HCT116 (cell line): ENCODE measurements at regions not wholly inside any gene's neighbourhood (a gene's known extent, or its start where the extent isn't known, plus 50 kb on each side); places are given as distances from the start of the nearest gene placed in this dataset.

Source experiments
- ATAC-seq: fragments of 200-7000 bp; cut with Tn5 transposase; 2 replicates; pipeline ENCODE4 v1.9.1; 2020; ENCODE audit warnings: mild to moderate bottlenecking, moderate library complexity
- BruUV-seq: library from RNA; stranded (reverse); fragments of 400-500 nt; replicated peaks from 2 replicates; lab custom pipeline; 2021; lab: Mats Ljungman, UMichigan
- CTCF ChIA-PET: fragments of 300-600 bp; sonication (Branson Sonifier 250); formaldehyde crosslinking; loops from one replicate; lab custom pipeline; 2021; ENCODE audit warnings: antibody characterized with exemption; lab: Charles Lee
- POLR2A ChIA-PET: fragments of 300-600, 350-600 bp; sonication (Branson Sonifier 250); formaldehyde crosslinking; loops from one replicate; lab custom pipeline; 2021; ENCODE audit warnings: antibody characterized with exemption; lab: Charles Lee
- RAD21 ChIA-PET, 2 experiments: fragments of 300-600 bp; sonication (Branson Sonifier 250); formaldehyde crosslinking; loops; one replicate each; lab custom pipeline; 2023; ENCODE audit warnings: low total read pairs in 2 of 2; ENCODE audit not compliant: uncharacterized antibody in 2 of 2, unreplicated experiment in 2 of 2, low non-redundant PET in 1 of 2; lab: Charles Lee
- DNase-seq: peaks from one replicate; pipeline ENCODE4 v3.0.0-alpha.2; 2010; ENCODE audit warnings: low read depth, low spot score
- H2AFZ ChIP-seq: fragments of 200-600 bp; shearing (Covaris generic), sonication (generic); 2 replicates; pipeline ENCODE4 v1.6.1; 2017; ENCODE audit warnings: low read depth, mixed run types, mixed read lengths, antibody characterized with exemption, low read length; ENCODE audit not compliant: poor library complexity, severe bottlenecking
- H3K27ac ChIP-seq: 2 replicates; pipeline ENCODE4 v1.5.1; 2012; ENCODE audit warnings: low read depth, low read length
- H3K27me3 ChIP-seq: fragments of 200-600 bp; sonication (generic); 2 replicates; pipeline ENCODE4 v1.6.1; 2016; ENCODE audit warnings: mixed run types, low read length, mixed read lengths; ENCODE audit not compliant: insufficient read depth
- H3K36me3 ChIP-seq, 2 experiments: fragments of 200-500 bp in 1 of 2; fragments of 200-600 bp in 1 of 2; sonication (Bioruptor generic) in 1 of 2; sonication (generic) in 1 of 2; 2 replicates each; pipeline versions ENCODE4 v1.5.1 to v1.6.1; 2014 to 2016; ENCODE audit warnings: low read length in 2 of 2, inconsistent platforms in 1 of 2, mixed read lengths in 1 of 2, mixed run types in 1 of 2; ENCODE audit not compliant: insufficient read depth in 2 of 2, control insufficient read depth in 1 of 2
- H3K4me1 ChIP-seq, 2 experiments: fragments of 200-600 bp in 1 of 2; sonication (generic) in 1 of 2; 2 replicates each; pipeline versions ENCODE4 v1.5.1 to v1.6.1; 2012 to 2017; ENCODE audit warnings: low read length in 2 of 2, inconsistent platforms in 1 of 2, mild to moderate bottlenecking in 1 of 2, mixed read lengths in 1 of 2, mixed run types in 1 of 2, moderate library complexity in 1 of 2; ENCODE audit not compliant: insufficient read depth in 2 of 2, control insufficient read depth in 1 of 2
- H3K4me2 ChIP-seq: fragments of 200-600 bp; sonication (generic); 2 replicates; pipeline ENCODE4 v1.6.1; 2017; ENCODE audit warnings: mixed run types, low read length, mixed read lengths
- H3K4me3 ChIP-seq, 2 experiments: fragments of 200-600 bp in 1 of 2; sonication (generic) in 1 of 2; replicated peaks in 1 of 2; 2 replicates each; pipeline ENCODE4 v1.5.1; 2011 to 2016; ENCODE audit warnings: low read length in 2 of 2, control low read depth in 1 of 2, low read depth in 1 of 2, mild to moderate bottlenecking in 1 of 2, mixed read lengths in 1 of 2, mixed run types in 1 of 2
- H3K79me2 ChIP-seq: fragments of 200-600 bp; sonication (generic); 2 replicates; pipeline ENCODE4 v1.6.1; 2017; ENCODE audit warnings: mild to moderate bottlenecking, mixed run types, low read length, moderate library complexity, mixed read lengths; ENCODE audit not compliant: insufficient read depth
- H3K9ac ChIP-seq: fragments of 200-600 bp; sonication (generic); 2 replicates; pipeline ENCODE4 v1.6.1; 2016; ENCODE audit warnings: low read length, mixed read lengths
- H3K9me2 ChIP-seq: fragments of 200-600 bp; sonication (generic), shearing (Covaris generic); 2 replicates; pipeline ENCODE4 v1.6.1; 2017; ENCODE audit warnings: mixed run types, mild to moderate bottlenecking, moderate library complexity; ENCODE audit not compliant: insufficient read depth
- H3K9me3 ChIP-seq, 2 experiments: fragments of 200-500 bp in 1 of 2; fragments of 200-600 bp in 1 of 2; sonication (Bioruptor generic) in 1 of 2; sonication (generic) in 1 of 2; 2 replicates each; pipeline ENCODE4 v1.6.1; 2014 to 2017; ENCODE audit warnings: low read length in 2 of 2, mixed read lengths in 2 of 2, inconsistent platforms in 1 of 2, low read depth in 1 of 2, mild to moderate bottlenecking in 1 of 2, mixed run types in 1 of 2, moderate library complexity in 1 of 2; ENCODE audit not compliant: control insufficient read depth in 1 of 2, insufficient read depth in 1 of 2
- H4K20me1 ChIP-seq: fragments of 200-600 bp; sonication (generic), shearing (Covaris generic); 2 replicates; pipeline ENCODE4 v1.6.1; 2017; ENCODE audit warnings: mixed run types, mild to moderate bottlenecking, moderate library complexity; ENCODE audit not compliant: insufficient read depth
- CTCF ChIP-seq, 3 experiments: fragments of 200-600 bp in 1 of 3; sonication (generic) in 1 of 3; IDR thresholded peaks in 2 of 3; conservative IDR thresholded peaks in 1 of 3; 2 replicates each; pipeline ENCODE4 v1.5.1; 2012 to 2017; ENCODE audit warnings: low read depth in 2 of 3, low read length in 2 of 3, antibody characterized with exemption in 1 of 3, borderline replicate concordance in 1 of 3, control low read depth in 1 of 3, mild to moderate bottlenecking in 1 of 3, mixed read lengths in 1 of 3, mixed run types in 1 of 3, moderate library complexity in 1 of 3; ENCODE audit not compliant: insufficient read depth in 1 of 3
- POLR2A ChIP-seq: IDR thresholded peaks from 2 replicates; pipeline ENCODE4 v1.7.0; 2011; ENCODE audit warnings: borderline replicate concordance; ENCODE audit not compliant: insufficient read depth, insufficient read length; ENCODE audit errors: extremely low read depth
- REST ChIP-seq: IDR thresholded peaks from 2 replicates; pipeline ENCODE4 v1.6.1; 2012; ENCODE audit warnings: low read depth
- SRF ChIP-seq: IDR thresholded peaks from 2 replicates; pipeline ENCODE4 v1.6.1; 2012; ENCODE audit warnings: low read depth
- intact Hi-C: fragments of 100-400 bp; cut with micrococcal nuclease; formaldehyde crosslinking; loops from 2 replicates; pipeline ENCODE4 v1.10.0; 2022

GRCh38 chr18:60861575-60861974, 471.7 kb upstream of the CDH20 start:
- H4K20me1 ChIP-seq: no peaks in the 10 kb centered on the region; the same call in 1 of the 2 replicates
- H3K4me1 ChIP-seq: no peaks in the 10 kb centered on the region
- no peak overlapping the region for H3K9ac ChIP-seq
- no peak overlapping the region for H3K27ac ChIP-seq
- no peaks in the 10 kb centered on the region for H3K79me2 ChIP-seq
- no peaks in the 10 kb centered on the region; a peak in 1 of 4 replicates for H3K9me3 ChIP-seq
- ChIA-PET POLR2A (no interaction called here), RAD21 (no interaction called here), CTCF (no interaction called here)
- no peak overlapping the region for H3K4me3 ChIP-seq
- no peaks in the 10 kb centered on the region for H3K9me2 ChIP-seq
- no peaks in the 10 kb centered on the region for H3K27me3 ChIP-seq
- TF ChIP-seq CTCF (IDR thresholded peaks at IDR 0.05 in 2 of 3, conservative IDR thresholded peaks at IDR 0.05 in 1 of 3; ENCODE audit: borderline replicate concordance in 1 of 3, insufficient read depth in 1 of 3, low read depth in 2 of 3, low read length in 2 of 3) (no peak), SRF (no peak), REST (no peak), POLR2A (no peak)
- no peak overlapping the region for H3K4me2 ChIP-seq
- ATAC-seq (no peak), DNase-seq (no peak)
- H2AFZ ChIP-seq: no peak overlapping the region
- no TSS peak for BruUV-seq
- no peaks in the 10 kb centered on the region for H3K36me3 ChIP-seq
- intact Hi-C loops: no loop called here
